ENCODE measurements at regions not wholly inside any gene's neighbourhood (a gene's known extent, or its start where the extent isn't known, plus 50 kb on each side); places are given as distances from the start of the nearest gene placed in this dataset.
"Not testable (repeated sequence)": the region's sequence is repeated elsewhere in the genome, so short reads cannot be mapped to it uniquely, and the experiment has no call there.

DNA sequence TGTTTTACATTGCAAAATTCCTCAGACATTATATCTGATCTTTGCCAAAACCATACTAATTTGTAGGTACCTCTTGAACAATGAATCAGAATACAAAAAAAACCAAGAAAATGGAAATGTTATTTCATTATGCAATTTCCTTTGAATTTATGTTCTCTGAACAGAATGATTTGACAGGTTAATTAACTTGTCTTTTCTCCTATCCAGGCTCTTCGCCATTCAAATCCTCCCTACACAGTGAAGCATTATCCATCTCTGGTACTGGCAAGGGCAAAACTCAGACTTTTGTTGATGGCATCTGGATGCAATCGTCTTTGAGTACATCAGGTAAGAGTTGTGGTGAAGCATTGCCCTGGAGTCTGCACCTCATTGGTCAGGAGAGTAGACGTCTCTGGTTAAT, 655.7 kb upstream of the ITGA1 start:
- H3K27me3 ChIP-seq, result no peaks in the 10 kb centered on the region
- no peaks in the 10 kb centered on the region for H3K4me1 ChIP-seq
- ATAC-seq (no peak), DNase-seq (no peak)
- H3K9me3 ChIP-seq, result no peaks in the 10 kb centered on the region
- H3K4me3 ChIP-seq, result no peak overlapping the region
- no peak overlapping the region for H3K27ac ChIP-seq
- no peaks in the 10 kb centered on the region for H3K36me3 ChIP-seq
- TF ChIP-seq, protein P1, sequence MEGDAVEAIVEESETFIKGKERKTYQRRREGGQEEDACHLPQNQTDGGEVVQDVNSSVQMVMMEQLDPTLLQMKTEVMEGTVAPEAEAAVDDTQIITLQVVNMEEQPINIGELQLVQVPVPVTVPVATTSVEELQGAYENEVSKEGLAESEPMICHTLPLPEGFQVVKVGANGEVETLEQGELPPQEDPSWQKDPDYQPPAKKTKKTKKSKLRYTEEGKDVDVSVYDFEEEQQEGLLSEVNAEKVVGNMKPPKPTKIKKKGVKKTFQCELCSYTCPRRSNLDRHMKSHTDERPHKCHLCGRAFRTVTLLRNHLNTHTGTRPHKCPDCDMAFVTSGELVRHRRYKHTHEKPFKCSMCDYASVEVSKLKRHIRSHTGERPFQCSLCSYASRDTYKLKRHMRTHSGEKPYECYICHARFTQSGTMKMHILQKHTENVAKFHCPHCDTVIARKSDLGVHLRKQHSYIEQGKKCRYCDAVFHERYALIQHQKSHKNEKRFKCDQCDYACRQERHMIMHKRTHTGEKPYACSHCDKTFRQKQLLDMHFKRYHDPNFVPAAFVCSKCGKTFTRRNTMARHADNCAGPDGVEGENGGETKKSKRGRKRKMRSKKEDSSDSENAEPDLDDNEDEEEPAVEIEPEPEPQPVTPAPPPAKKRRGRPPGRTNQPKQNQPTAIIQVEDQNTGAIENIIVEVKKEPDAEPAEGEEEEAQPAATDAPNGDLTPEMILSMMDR (IDR thresholded peaks at IDR 0.05), result no peak
- intact Hi-C loops (cut with DNase I), result no loop called here

DNA sequence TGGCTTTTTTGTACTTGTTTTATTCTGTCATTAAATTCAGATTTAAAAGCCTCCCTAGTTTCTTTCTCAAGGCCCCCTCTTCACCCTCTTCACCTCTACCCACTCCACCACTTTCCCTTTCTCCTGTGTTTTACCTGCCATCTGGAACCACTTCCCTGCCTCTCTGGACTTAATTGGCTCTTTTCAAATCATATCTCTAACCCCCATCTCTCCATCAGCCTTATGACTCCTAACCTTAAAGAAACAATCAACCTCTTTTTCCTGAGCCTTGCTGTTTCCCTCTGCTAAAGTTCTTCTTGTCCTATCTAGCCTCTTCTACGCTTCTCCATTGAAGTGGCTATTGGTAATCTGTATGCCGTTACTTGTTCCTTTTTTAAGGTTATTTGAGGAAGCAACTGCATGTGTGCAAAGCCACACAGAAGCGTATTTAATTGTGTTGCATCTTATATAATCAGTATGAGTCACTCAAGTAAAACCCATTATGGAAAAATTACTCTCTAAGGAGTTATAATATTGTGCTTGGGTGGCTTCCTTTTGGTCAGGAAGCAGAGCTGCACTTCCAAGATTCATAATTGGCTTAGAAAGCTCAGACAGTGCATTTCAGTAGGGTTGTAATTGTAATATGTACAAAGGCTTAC, 653.6 kb upstream of the ITGA1 start:
- H3K36me3 ChIP-seq, result no peaks in the 10 kb centered on the region
- H3K4me1 ChIP-seq, result no peaks in the 10 kb centered on the region
- H3K27me3 ChIP-seq, result no peaks in the 10 kb centered on the region
- no peak overlapping the region for H3K4me3 ChIP-seq
- DNase-seq (no peak), ATAC-seq (no peak)
- intact Hi-C loops (cut with DNase I), result no loop called here
- no peaks in the 10 kb centered on the region for H3K9me3 ChIP-seq
- TF ChIP-seq, protein P1 (IDR thresholded peaks at IDR 0.05), result no peak
- H3K27ac ChIP-seq, result no peak overlapping the region

DNA sequence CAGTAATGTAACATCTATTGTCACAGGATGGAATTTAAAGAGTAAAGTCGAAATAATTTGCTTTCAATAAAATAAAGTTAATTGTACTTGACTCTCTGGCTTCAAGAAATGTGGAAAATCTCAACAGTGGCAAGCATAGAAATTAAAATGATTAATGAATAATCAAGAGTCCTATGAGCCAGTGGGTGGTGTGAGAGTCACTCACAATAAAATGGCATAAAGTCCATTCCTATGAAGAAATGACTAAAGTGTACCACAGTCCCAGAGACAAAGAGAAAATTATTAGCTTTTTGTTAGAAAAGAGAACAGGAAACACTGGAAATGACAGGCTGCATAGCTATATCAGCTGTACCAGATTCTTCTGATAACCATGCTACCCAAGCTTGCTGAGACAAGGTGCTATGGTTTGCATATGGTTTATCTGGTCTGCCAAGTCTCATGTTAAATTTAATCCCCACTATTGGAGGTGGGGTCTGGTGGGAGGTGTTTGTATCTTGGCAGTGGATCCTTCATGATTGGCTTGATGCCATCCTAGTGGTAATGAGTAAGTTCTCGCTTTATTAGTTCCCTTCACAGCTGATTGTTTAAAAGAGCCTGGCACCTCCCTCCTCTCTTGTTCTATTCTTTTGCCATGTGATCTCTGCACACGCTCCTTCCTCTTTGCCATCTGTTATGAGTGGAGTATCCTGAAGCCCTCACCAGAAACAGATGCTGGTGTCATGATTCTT, 647.7 kb upstream of the ITGA1 start:
- Histone ChIP-seq H3K9me3 (no peaks in the 10 kb centered on the region), H3K4me1 (no peaks in the 10 kb centered on the region), H3K36me3 (no peaks in the 10 kb centered on the region), H3K27me3 (no peaks in the 10 kb centered on the region), H3K4me3 (no peak overlapping the region), H3K27ac (no peak overlapping the region)
- no peak for ATAC-seq
- no peak for DNase-seq
- intact Hi-C loops (cut with DNase I), result no loop called here
- TF ChIP-seq, protein P1 (IDR thresholded peaks at IDR 0.05), result no peak

DNA sequence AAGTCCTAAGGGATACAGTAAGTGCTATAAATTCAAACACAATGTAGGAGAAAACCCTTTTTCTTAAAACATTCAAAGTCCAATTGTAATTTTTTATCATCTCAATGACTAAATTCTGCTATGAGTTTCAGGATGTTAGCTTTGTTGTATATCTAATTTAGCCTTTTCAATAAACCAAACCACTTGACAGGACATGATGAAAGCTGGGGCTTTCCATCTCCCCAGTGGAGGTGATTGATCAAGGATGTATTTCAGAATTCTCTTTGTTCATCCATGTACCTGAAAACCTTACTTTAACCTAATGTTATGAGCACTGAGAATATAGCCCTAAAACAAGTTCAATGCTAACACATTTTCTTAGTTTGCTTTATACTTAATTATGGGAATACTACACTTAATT, 639.0 kb upstream of the ITGA1 start:
- Histone ChIP-seq H3K4me3 (no peak overlapping the region), H3K4me1 (no peaks in the 10 kb centered on the region), H3K36me3 (no peaks in the 10 kb centered on the region), H3K27me3 (no peaks in the 10 kb centered on the region), H3K9me3 (no peaks in the 10 kb centered on the region), H3K27ac (no peak overlapping the region)
- ATAC-seq, result no peak
- intact Hi-C loops (cut with DNase I), result no loop called here
- no peak for DNase-seq
- TF ChIP-seq, protein P1 (IDR thresholded peaks at IDR 0.05), result no peak

DNA sequence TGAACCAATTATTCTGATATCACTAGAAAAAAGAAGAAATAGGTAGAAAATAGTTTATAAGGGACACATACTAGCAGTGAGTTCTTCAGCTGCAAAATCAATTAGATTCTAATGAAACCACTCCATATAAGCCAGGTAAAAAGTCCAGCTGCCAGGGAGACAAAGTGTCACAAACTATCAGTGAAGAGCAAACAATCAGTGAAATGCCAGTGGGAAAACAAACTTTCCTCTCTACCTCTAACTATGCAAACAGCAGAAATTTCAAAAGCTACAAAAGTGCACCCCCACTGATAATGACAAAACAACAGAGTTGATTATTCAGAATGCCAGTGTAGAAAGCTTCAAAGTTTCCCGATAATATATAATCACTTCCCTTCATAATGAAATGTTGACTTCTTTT, 637.2 kb upstream of the ITGA1 start:
- H3K4me1 ChIP-seq, result no peaks in the 10 kb centered on the region
- ATAC-seq (no peak), DNase-seq (no peak)
- TF ChIP-seq, protein P1 (IDR thresholded peaks at IDR 0.05), result no peak
- no peaks in the 10 kb centered on the region for H3K9me3 ChIP-seq
- H3K27me3 ChIP-seq, result no peaks in the 10 kb centered on the region
- intact Hi-C loops (cut with DNase I), result no loop called here
- H3K4me3 ChIP-seq, result no peak overlapping the region
- H3K36me3 ChIP-seq, result no peaks in the 10 kb centered on the region
- no peak overlapping the region for H3K27ac ChIP-seq

DNA sequence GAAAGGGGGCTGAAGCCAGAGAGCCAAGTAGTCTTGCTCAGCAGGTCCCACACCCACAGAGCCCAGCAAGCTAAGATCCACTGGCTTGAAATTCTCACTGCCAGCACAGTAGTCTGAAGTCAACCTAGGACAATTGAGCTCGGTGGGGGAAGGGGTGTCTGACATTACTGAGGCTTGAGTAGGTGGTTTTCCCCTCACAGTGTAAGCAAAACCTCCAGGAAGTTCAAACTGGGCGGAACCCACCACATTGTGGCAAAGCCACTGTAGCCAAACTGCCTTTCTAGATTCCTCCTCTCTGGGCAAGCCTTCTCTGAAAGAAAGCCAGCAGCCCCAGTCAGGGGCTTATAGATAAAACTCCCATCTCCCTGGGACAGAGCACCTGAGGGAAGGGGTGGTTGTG, 630.9 kb upstream of the ITGA1 start:
- H3K36me3 ChIP-seq; H3K27me3 ChIP-seq; intact Hi-C loops (cut with DNase I); H3K4me3 ChIP-seq; H3K27ac ChIP-seq; H3K4me1 ChIP-seq; DNase-seq; ATAC-seq; H3K9me3 ChIP-seq: not testable (repeated sequence)

DNA sequence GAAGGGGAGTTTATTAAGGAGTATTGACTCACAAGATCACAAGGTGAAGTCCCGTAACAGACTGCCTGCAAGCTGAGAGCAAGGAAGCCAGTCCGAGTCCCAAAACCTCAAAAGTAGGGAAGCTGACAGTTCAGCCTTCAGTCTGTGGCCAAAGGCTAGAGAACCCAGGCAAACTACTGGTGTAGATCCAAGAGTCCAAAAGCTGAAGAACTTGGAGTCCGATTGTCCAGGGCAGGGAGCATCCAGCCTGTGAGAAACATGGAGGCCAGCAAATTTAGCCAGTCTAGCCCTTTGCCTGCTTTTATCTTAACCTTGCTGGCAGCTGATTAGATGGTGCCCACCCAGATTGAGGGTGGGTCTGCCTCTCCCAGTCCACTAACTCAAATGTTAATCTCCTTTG, 621.9 kb upstream of the ITGA1 start:
- H3K36me3 ChIP-seq; H3K27ac ChIP-seq; H3K4me3 ChIP-seq; DNase-seq; ATAC-seq; H3K4me1 ChIP-seq; intact Hi-C loops (cut with DNase I); H3K9me3 ChIP-seq; H3K27me3 ChIP-seq: not testable (repeated sequence)

Data from left lung (tissue), 4 donors.